ENCODE measurements at regions not wholly inside any gene's neighbourhood (a gene's known extent, or its start where the extent isn't known, plus 50 kb on each side); places are given as distances from the start of the nearest gene placed in this dataset.

- no peak for TF ChIP-seq CTCF (IDR thresholded peaks at IDR 0.05 in 8 of 11, conservative IDR thresholded peaks at IDR 0.05 in 3 of 11)
- no peak for TF ChIP-seq POLR2AphosphoS5 (IDR thresholded peaks at IDR 0.05)
- no peak for TF ChIP-seq POLR2A (IDR thresholded peaks at IDR 0.05)
Observed at GRCh38 chr21:38956856-38957571, 151.3 kb downstream of the ETS2 start.
